Sigmoid colon (tissue), 6 donors: ENCODE measurements at regions not wholly inside any gene's neighbourhood (a gene's known extent, or its start where the extent isn't known, plus 50 kb on each side); places are given as distances from the start of the nearest gene placed in this dataset.
A peak's percentile ranks its signal among the peaks of the same experiment; 100 is the strongest.

Experiments used
- DNase-seq: peaks from one replicate; pipeline ENCODE4 v3.0.0-alpha.2; 2019
- H3K27ac ChIP-seq, 4 donors: fragments of 200-600 bp; sonication (generic); one replicate each; pipeline ENCODE4 v1.5.1; 2016 to 2019; ENCODE audit warnings: mild to moderate bottlenecking in 1 of 4
- H3K27me3 ChIP-seq, 3 donors: fragments of 200-600 bp; sonication (generic); one replicate each; pipeline ENCODE4 v1.5.1; 2019; ENCODE audit warnings: mild to moderate bottlenecking in 1 of 3
- H3K36me3 ChIP-seq, 4 donors: fragments of 200-600 bp; sonication (generic); one replicate each; pipeline ENCODE4 v1.5.1; 2016 to 2019
- H3K4me1 ChIP-seq, 4 donors: fragments of 200-600 bp; sonication (generic); one replicate each; pipeline ENCODE4 v1.5.1; 2017 to 2019
- H3K4me3 ChIP-seq, 4 donors: fragments of 200-600 bp; sonication (generic); one replicate each; pipeline ENCODE4 v1.5.1; 2017 to 2019; ENCODE audit warnings: mild to moderate bottlenecking in 2 of 4, moderate library complexity in 1 of 4
- H3K9me3 ChIP-seq, 4 donors: fragments of 200-600 bp in 3 of 4; sonication (generic) in 3 of 4; one replicate each; pipeline versions ENCODE4 v1.5.1 to v1.6.1; 2013 to 2019
- EP300 ChIP-seq, 4 donors: sonication (generic); formaldehyde crosslinking; IDR thresholded peaks; one replicate each; pipeline ENCODE4 v1.6.1; 2017; ENCODE audit warnings: antibody characterized with exemption in 4 of 4
- POLR2A ChIP-seq, 2 donors: fragments of 450-650 bp; IDR thresholded peaks; one replicate each; pipeline ENCODE4 v1.6.1; 2016; ENCODE audit warnings: antibody characterized with exemption in 2 of 2, mild to moderate bottlenecking in 2 of 2, moderate library complexity in 2 of 2
- POLR2AphosphoS5 ChIP-seq, 4 donors: sonication (generic); formaldehyde crosslinking; IDR thresholded peaks; one replicate each; pipeline ENCODE4 v1.6.1; 2017; ENCODE audit warnings: antibody characterized with exemption in 4 of 4
- WGBS, 2 donors: extraction: QIAGEN DNeasy Blood & Tissue Kit; methylation state at CpG; one replicate each; pipeline ENCODE4 v1.1.7; 2013; 5-methylcytosine and 5-hydroxymethylcytosine counted together
- intact Hi-C: fragments of 100-400 bp; cut with DNase I; formaldehyde crosslinking; loops from one replicate; pipeline ENCODE4 v1.15.1; 2023
- TF ChIP-seq, protein P1 (sequence below), 4 experiments: fragments of 450-650 bp in 3 of 4; fragments of 200-600 bp in 1 of 4; IDR thresholded peaks; one replicate each; pipeline ENCODE4 v1.5.1; 2016 to 2019; ENCODE audit warnings: antibody characterized with exemption in 4 of 4, mild to moderate bottlenecking in 3 of 4, moderate library complexity in 2 of 4
- donor health status: healthy with polysubstance abuse.
- donor health status: healthy.

DNA sequence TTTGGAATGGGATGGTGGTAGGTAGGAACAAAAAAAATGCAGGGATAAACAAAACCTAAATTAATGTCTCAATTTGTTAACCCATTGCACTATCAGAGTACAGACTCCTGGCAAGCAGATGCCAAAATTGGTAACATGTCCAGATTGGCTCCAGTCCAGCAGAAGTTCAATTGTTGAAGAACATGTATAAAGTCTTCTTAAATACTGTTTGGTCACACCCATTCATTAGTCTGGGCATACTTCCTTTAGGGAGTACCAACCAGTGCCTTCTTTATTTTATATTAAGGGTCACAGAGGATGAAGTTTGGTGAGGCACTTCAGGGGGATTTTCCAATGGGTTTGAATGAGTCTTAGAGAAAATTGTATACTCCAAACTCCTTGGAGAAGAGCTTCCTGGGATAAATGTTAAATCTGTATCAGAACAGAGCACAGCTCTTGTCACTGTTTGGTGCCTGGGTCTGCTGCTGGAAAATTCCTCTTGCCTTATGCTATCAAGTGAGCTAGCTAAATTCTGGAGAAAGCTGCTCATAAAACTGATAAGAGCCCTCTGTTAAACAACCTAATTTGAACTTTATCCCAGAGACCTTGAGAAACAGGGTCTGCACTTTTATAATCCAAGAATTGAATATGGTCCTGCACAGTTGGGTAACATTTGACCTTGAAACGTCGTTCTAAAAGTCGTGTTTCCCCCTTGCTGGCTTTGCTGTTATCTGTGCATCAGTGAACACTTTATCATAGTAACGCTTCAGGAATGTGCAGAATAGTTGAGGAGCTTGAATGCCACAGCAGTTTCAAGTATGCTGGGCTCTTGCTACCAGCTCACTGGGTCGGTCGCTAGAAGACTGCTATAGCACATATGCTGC is 334.1 kb upstream of the CITED2 start:
- TF ChIP-seq POLR2A (IDR thresholded peaks at IDR 0.05) (no peak), POLR2AphosphoS5 (IDR thresholded peaks at IDR 0.05) (no peak)
- Histone ChIP-seq H3K4me1 (peaks cover 0 to 39% (median 33%) of the 10 kb centered on the region in 4 donors), H3K4me3 (no peak overlapping the region), H3K27me3 (no peaks in the 10 kb centered on the region), H3K36me3 (no peaks in the 10 kb centered on the region), H3K9me3 (no peaks in the 10 kb centered on the region), H3K27ac (peak overlapping the region in 3 of 4 donors; percentile 33 to 54 (median 48))
- WGBS, 2 donors = 15 to 53% methylated on average over 6 of the region's 6 CpGs
- no peak for DNase-seq
- intact Hi-C loops = loop anchor here (5.0 to 10.0 kb wide), 3 partner anchors 111 to 331 kb away; no protein-coding TSS in a partner anchor

DNA sequence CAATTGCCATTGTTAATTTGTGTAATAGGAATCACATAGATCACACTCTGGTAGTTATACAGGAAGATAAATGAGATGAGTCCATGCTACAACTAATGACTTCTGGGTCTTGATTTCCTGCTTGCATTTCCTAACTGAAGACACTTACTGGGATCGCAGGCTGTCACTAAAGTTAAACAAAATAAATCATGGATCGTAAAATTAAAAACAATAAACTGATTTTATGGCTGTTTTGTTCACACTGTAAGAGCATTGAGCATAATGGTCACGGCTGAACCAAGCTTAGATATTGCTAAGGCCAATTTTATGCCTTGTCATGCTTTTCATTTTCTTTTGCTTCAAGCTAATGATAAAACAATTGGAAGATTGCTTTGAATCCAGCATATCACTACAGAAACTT is 332.5 kb upstream of the CITED2 start:
- DNase-seq = no peak
- Histone ChIP-seq H3K36me3 (no peaks in the 10 kb centered on the region), H3K9me3 (no peaks in the 10 kb centered on the region), H3K4me1 (peaks cover 0 to 39% (median 33%) of the 10 kb centered on the region in 4 donors), H3K27me3 (no peaks in the 10 kb centered on the region), H3K4me3 (no peak overlapping the region), H3K27ac (peak overlapping the region in 3 of 4 donors; percentile 33 to 54 (median 48))
- intact Hi-C loops = loop anchor here (5.0 to 10.0 kb wide), 3 partner anchors 110 to 330 kb away; no protein-coding TSS in a partner anchor
- TF ChIP-seq POLR2A (IDR thresholded peaks at IDR 0.05) = no peak
- peak in 3 of 4 donors; percentile 18 to 64 (median 28) for TF ChIP-seq EP300 (IDR thresholded peaks at IDR 0.05)
- TF ChIP-seq, protein P1, sequence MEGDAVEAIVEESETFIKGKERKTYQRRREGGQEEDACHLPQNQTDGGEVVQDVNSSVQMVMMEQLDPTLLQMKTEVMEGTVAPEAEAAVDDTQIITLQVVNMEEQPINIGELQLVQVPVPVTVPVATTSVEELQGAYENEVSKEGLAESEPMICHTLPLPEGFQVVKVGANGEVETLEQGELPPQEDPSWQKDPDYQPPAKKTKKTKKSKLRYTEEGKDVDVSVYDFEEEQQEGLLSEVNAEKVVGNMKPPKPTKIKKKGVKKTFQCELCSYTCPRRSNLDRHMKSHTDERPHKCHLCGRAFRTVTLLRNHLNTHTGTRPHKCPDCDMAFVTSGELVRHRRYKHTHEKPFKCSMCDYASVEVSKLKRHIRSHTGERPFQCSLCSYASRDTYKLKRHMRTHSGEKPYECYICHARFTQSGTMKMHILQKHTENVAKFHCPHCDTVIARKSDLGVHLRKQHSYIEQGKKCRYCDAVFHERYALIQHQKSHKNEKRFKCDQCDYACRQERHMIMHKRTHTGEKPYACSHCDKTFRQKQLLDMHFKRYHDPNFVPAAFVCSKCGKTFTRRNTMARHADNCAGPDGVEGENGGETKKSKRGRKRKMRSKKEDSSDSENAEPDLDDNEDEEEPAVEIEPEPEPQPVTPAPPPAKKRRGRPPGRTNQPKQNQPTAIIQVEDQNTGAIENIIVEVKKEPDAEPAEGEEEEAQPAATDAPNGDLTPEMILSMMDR (IDR thresholded peaks at IDR 0.05) = no peak
- peak; percentile 43 to 75 (median 62) for TF ChIP-seq POLR2AphosphoS5 (IDR thresholded peaks at IDR 0.05)
- WGBS, 2 donors = 12 to 56% methylated on average over 3 of the region's 3 CpGs

DNA sequence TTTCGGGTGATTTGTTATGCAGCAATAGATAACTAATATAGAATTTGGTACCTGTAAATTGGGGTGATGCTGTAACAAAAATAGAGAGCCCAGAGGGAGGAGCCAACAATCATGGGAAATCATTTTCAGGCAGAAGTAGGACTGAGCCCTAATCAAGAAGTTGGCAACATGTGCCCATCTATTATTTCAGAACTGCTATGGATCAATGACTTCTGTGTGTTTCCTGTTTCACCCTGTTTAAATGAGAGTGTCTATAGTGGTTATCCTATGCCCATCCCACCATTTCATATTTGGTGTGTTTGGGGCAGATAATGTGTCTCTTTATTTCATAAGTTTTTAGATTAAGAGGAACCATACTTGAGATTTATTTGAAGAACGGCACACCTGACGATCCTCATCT is 330.8 kb upstream of the CITED2 start:
- no peaks in the 10 kb centered on the region for H3K36me3 ChIP-seq
- H3K4me1 ChIP-seq = peaks cover 0 to 36% (median 33%) of the 10 kb centered on the region in 4 donors
- WGBS, 2 donors = 97 to 98% methylated on average over 3 of the region's 3 CpGs
- H3K4me3 ChIP-seq = no peak overlapping the region
- H3K27me3 ChIP-seq = no peaks in the 10 kb centered on the region
- intact Hi-C loops = loop anchor here (5.0 to 10.0 kb wide), 3 partner anchors 108 to 328 kb away; no protein-coding TSS in a partner anchor
- no peak for DNase-seq
- no peaks in the 10 kb centered on the region for H3K9me3 ChIP-seq
- H3K27ac ChIP-seq = no peak overlapping the region
- no peak for TF ChIP-seq POLR2AphosphoS5 (IDR thresholded peaks at IDR 0.05)

DNA sequence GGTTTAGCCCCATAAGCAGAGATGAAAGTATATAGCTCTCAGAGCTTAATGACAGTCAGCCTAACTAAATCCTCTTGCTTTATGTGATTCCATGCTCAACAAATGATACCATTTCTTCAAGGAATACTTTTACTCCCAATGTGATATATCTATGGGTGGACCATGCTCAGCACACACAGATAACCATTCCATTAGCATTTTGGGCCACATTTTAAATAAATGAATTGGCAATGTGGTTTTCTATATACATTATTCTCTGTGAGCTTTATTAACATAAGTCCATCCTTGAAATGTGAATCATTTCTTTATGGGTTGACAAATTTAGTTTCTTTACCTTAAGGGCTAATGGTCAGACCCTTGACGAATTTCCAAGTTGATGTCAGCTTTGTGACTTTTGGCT is 329.3 kb upstream of the CITED2 start:
- Histone ChIP-seq H3K36me3 (no peaks in the 10 kb centered on the region), H3K4me3 (no peak overlapping the region), H3K27ac (no peak overlapping the region), H3K9me3 (no peaks in the 10 kb centered on the region), H3K4me1 (peaks cover 0 to 24% (median 23%) of the 10 kb centered on the region in 4 donors), H3K27me3 (no peaks in the 10 kb centered on the region)
- no peak for DNase-seq
- intact Hi-C loops = loop anchor here (10.0 kb wide), 1 partner anchor 229 kb away; no protein-coding TSS in a partner anchor
- WGBS, 2 donors = 95 to 96% methylated on average over 1 of the region's 1 CpG
- TF ChIP-seq POLR2AphosphoS5 (IDR thresholded peaks at IDR 0.05) (no peak), EP300 (IDR thresholded peaks at IDR 0.05) (no peak), POLR2A (IDR thresholded peaks at IDR 0.05) (no peak)
- TF ChIP-seq, protein P1 (IDR thresholded peaks at IDR 0.05) = no peak

DNA sequence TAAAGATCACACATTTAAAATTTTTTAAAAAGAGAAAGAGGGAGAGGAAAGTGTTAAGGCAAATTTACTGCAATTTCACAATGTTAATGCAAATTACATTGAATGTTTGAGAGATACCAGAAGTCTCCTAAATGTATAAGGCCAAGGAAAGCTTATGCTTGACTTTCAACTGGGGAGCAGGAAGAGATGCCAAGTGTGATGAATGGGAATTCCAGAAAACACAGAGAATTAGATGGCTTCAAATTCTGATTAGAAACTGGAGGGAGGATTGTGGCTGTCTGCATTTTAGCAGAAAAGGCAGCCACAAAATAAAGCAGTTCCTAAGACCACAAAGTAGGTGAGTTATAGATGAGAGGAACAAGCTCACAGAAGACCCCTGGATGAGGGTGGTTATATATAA is 328.3 kb upstream of the CITED2 start:
- TF ChIP-seq, protein P1 (IDR thresholded peaks at IDR 0.05) = no peak
- TF ChIP-seq POLR2A (IDR thresholded peaks at IDR 0.05) = no peak
- no peak for TF ChIP-seq EP300 (IDR thresholded peaks at IDR 0.05)
- TF ChIP-seq POLR2AphosphoS5 (IDR thresholded peaks at IDR 0.05) = no peak
- H3K27ac ChIP-seq = no peak overlapping the region
- intact Hi-C loops = loop anchor here (10.0 kb wide), 1 partner anchor 228 kb away; no protein-coding TSS in a partner anchor
- no peaks in the 10 kb centered on the region for H3K27me3 ChIP-seq
- H3K4me3 ChIP-seq = no peak overlapping the region
- H3K4me1 ChIP-seq = peaks cover 0 to 13% (median 12%) of the 10 kb centered on the region in 4 donors
- DNase-seq = no peak
- H3K9me3 ChIP-seq = no peaks in the 10 kb centered on the region
- H3K36me3 ChIP-seq = no peaks in the 10 kb centered on the region
